ENCODE measurements at regions not wholly inside any gene's neighbourhood (a gene's known extent, or its start where the extent isn't known, plus 50 kb on each side); places are given as distances from the start of the nearest gene placed in this dataset.

DNA sequence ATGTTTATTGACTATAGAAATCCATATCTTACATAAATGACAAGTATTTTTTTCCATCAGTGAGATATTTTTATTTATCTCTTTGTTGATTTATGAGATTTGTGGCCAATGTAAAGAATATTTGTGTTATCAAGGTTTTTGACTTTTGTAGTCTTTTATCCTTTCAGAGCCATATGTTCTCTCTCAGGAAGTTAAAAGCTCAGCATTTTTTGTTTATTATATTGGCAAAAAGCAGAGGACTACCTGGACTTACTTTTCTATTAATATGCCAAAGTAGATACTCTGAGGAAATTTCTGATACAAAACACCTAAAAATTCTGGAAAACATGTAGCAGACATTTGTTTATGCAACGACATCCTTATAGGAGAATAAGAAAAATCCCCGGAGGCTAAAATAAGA, 490.3 kb downstream of the SLC6A15 start:
- TF ChIP-seq, protein P1, sequence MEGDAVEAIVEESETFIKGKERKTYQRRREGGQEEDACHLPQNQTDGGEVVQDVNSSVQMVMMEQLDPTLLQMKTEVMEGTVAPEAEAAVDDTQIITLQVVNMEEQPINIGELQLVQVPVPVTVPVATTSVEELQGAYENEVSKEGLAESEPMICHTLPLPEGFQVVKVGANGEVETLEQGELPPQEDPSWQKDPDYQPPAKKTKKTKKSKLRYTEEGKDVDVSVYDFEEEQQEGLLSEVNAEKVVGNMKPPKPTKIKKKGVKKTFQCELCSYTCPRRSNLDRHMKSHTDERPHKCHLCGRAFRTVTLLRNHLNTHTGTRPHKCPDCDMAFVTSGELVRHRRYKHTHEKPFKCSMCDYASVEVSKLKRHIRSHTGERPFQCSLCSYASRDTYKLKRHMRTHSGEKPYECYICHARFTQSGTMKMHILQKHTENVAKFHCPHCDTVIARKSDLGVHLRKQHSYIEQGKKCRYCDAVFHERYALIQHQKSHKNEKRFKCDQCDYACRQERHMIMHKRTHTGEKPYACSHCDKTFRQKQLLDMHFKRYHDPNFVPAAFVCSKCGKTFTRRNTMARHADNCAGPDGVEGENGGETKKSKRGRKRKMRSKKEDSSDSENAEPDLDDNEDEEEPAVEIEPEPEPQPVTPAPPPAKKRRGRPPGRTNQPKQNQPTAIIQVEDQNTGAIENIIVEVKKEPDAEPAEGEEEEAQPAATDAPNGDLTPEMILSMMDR (IDR thresholded peaks at IDR 0.05; ENCODE audit: borderline replicate concordance, control extremely low read depth, extremely low read depth, insufficient read depth, missing control alignments) = no peak
- DNase-seq (ENCODE audit: low spot score) = no peak
- in situ Hi-C loops (cut with MboI; ENCODE audit: low sequenced_read_pairs, unreplicated experiment) = no loop called here

DNA sequence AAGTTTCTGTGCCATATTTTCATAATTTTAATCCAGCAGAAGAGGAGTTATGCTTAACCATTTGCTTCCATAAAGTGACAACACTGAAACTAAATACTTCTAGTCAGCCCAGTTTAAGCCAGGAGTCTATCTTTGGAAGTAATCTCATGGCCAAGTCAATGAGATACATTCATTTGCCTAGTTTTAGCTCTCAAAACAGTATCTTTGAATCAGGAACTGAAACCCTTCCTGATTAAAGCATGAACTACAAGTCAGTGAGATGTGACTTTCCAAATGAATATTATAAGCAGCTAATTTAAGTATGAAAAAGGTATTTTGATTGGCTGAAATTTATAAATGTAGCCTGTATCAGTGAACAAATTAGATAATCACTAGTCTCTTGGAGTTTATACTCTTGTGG, 491.5 kb downstream of the SLC6A15 start:
- TF ChIP-seq, protein P1 (IDR thresholded peaks at IDR 0.05; ENCODE audit: borderline replicate concordance, control extremely low read depth, extremely low read depth, insufficient read depth, missing control alignments) = no peak
- peak; percentile 6 for DNase-seq (ENCODE audit: low spot score)

DNA sequence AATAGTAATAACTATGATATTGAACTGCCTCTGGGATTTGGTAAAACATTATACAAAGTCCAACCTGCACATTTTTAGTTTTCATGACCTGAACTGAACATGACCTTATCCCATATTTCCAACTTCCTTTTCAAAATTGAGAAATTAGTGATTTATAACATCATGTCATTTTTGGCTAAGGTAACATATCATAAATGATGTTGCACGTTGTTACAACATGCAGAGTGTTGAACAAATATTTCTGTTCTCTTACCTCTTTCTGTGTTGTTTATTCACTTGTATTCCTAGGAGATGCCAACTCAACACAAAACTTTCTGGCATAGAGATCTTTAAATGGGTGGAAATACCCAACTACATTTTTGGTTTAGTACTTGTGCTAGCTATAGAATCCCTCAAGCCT, 496.0 kb downstream of the SLC6A15 start:
- in situ Hi-C loops (cut with MboI; ENCODE audit: low sequenced_read_pairs, unreplicated experiment) = no loop called here
- TF ChIP-seq, protein P1 (IDR thresholded peaks at IDR 0.05; ENCODE audit: borderline replicate concordance, control extremely low read depth, extremely low read depth, insufficient read depth, missing control alignments) = no peak
- DNase-seq (ENCODE audit: low spot score) = no peak

More for the DNA sequence above, 491.5 kb downstream of the SLC6A15 start:
- in situ Hi-C loops (cut with MboI; ENCODE audit: low sequenced_read_pairs, unreplicated experiment) = no loop called here

DNA sequence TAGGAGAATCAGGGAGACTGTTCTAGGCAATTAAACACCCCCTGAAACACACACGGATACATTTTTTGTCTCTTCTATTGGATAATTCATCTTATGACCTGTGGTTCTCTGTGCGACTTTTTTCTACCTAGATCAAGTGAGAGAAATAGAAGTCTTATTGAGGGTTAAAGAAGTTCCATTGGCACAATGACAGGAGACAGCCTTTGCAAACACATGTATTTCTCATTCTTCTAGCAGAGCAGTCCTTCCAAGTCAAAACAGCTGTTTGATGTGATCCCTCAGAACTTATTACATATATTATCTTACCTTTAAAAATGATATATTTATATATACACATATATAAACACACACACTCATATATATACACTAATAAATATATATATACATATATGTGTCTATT, 496.7 kb downstream of the SLC6A15 start:
- in situ Hi-C loops (cut with MboI; ENCODE audit: low sequenced_read_pairs, unreplicated experiment) = no loop called here
- TF ChIP-seq, protein P1 (IDR thresholded peaks at IDR 0.05; ENCODE audit: borderline replicate concordance, control extremely low read depth, extremely low read depth, insufficient read depth, missing control alignments) = no peak
- no peak for DNase-seq (ENCODE audit: low spot score)

DNA sequence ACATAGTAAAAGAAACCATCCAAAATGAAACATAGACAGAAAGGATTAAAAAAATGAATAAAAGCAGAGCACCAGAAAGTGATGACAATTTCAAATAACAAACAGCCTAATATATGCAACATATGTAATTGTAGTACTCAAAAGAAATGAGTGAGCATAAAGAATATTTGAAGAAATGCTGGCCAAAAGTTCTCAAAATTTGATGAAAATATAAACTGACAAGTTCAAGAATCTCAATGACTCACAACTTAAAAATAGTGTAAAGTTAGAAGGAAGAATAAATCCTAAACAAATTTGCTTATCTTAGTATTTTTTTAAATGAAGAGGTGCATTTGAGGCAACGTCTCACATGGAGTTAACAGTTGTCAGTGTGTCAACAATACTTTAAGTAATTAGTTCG, 498.9 kb downstream of the SLC6A15 start:
- DNase-seq (ENCODE audit: low spot score) = no peak
- in situ Hi-C loops (cut with MboI; ENCODE audit: low sequenced_read_pairs, unreplicated experiment) = no loop called here
- TF ChIP-seq, protein P1 (IDR thresholded peaks at IDR 0.05; ENCODE audit: borderline replicate concordance, control extremely low read depth, extremely low read depth, insufficient read depth, missing control alignments) = no peak

DNA sequence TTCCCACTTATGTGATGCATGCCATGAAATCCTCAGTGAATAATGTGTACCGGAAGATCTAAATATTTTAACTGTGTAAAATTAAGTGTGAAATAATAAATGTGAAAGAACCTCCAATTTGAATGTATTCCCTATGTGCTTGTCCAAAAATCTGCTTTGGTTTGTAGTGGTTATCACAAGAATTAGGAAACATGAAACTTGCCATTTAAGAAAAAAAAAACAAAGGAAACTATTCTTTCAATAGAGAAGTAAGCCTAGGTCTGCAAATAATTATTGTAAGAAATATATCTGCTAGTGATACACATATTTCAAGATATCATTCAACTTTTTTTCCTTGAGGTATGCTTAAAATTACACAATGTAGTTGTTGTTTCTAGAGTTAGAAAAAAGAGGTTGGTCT, 500.4 kb downstream of the SLC6A15 start:
- TF ChIP-seq, protein P1 (IDR thresholded peaks at IDR 0.05; ENCODE audit: borderline replicate concordance, control extremely low read depth, extremely low read depth, insufficient read depth, missing control alignments) = no peak
- in situ Hi-C loops (cut with MboI; ENCODE audit: low sequenced_read_pairs, unreplicated experiment) = no loop called here
- no peak for DNase-seq (ENCODE audit: low spot score)

DNA sequence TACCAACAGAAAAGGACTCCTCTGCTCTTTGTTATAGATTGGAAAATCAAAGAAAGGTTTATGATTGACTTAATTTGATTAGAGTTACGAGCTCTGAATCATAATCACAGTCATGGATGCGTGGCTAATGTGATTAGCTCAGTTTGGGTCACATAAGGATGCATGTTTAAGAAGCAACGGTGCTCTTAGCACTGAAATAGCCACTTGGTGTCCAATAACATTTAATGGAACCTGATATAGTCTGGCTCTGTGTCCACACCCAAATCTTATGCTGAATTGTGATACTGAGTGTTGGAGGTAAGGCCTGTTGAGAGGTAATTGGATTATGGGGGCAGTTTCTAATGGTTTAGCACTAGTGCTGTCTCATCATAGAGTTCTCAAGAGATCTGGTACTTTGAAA, 501.6 kb downstream of the SLC6A15 start:
- DNase-seq (ENCODE audit: low spot score) = no peak
- in situ Hi-C loops (cut with MboI; ENCODE audit: low sequenced_read_pairs, unreplicated experiment) = no loop called here
- TF ChIP-seq, protein P1 (IDR thresholded peaks at IDR 0.05; ENCODE audit: borderline replicate concordance, control extremely low read depth, extremely low read depth, insufficient read depth, missing control alignments) = no peak
